ENCODE measurements at regions not wholly inside any gene's neighbourhood (a gene's known extent, or its start where the extent isn't known, plus 50 kb on each side); places are given as distances from the start of the nearest gene placed in this dataset.
A peak's percentile ranks its signal among the peaks of the same experiment; 100 is the strongest.
"Not testable (repeated sequence)": the region's sequence is repeated elsewhere in the genome, so short reads cannot be mapped to it uniquely, and the experiment has no call there.

GRCh38 chr17:45666046-45666600, 118.0 kb upstream of the CRHR1 start:
- in situ Hi-C loops (cut with HindIII; ENCODE audit: low pct_unique_long_range_greater_than_20kb, low sequenced_read_pairs), result no loop called here
- no peak for DNase-seq (ENCODE audit: low read depth, low spot score)

- in situ Hi-C loops (cut with HindIII; ENCODE audit: low pct_unique_long_range_greater_than_20kb, low sequenced_read_pairs), result no loop called here
- no peak for DNase-seq (ENCODE audit: low read depth, low spot score)
Observed at GRCh38 chr17:45666641-45667040, 117.5 kb upstream of the CRHR1 start.

GRCh38 chr17:45667591-45668171, 116.4 kb upstream of the CRHR1 start:
- in situ Hi-C loops (cut with HindIII; ENCODE audit: low pct_unique_long_range_greater_than_20kb, low sequenced_read_pairs), result no loop called here
- DNase-seq (ENCODE audit: low read depth, low spot score), result no peak

- in situ Hi-C loops (cut with HindIII; ENCODE audit: low pct_unique_long_range_greater_than_20kb, low sequenced_read_pairs), result no loop called here
Observed at GRCh38 chr17:45668316-45668715, 115.8 kb upstream of the CRHR1 start.

DNA sequence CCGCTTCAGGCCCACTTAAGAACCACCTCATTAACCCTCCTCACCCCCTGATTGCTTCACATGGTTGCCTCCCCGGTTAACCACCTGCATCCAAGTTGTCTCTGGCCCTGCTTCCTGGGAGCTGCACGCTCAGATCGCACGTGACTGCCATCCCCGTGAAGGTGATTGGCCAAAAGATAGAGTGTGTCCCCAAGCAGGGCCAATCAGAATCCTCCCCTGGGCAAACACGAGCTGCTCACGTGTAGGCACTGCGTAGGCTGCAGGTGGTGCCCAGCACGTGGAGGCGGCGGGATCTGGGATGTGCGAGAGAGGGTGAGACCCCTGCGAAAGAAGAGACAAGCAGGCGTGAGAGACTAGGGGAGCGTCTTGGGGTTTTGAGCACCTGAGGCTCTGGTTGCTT, 111.8 kb upstream of the CRHR1 start:
- no peak for DNase-seq (ENCODE audit: low read depth, low spot score)
- in situ Hi-C loops (cut with HindIII; ENCODE audit: low pct_unique_long_range_greater_than_20kb, low sequenced_read_pairs), result no loop called here

More at GRCh38 chr17:45668316-45668715, 115.8 kb upstream of the CRHR1 start:
- no peak for DNase-seq (ENCODE audit: low read depth, low spot score)

DNA sequence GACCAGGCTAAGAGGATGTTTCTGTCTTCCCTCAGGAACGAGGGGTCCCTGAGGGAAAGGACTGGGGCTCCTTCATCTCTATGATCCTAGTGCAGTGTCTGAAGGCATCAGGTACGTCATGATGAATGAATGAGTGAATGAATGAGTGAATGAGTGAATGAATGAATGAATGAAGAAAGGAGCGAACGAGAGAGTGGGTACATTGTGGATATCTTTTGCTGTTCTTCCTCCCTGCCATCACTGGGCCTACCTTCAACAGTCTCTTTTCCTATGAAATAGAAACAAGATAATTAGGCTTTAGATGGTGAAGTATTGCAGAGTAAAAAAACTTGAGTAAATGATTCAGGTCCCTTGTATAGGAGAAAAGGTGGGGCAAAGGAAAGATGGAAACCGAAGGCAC, 111.3 kb upstream of the CRHR1 start:
- in situ Hi-C loops (cut with HindIII; ENCODE audit: low pct_unique_long_range_greater_than_20kb, low sequenced_read_pairs), result no loop called here
- DNase-seq (ENCODE audit: low read depth, low spot score), result no peak

DNA sequence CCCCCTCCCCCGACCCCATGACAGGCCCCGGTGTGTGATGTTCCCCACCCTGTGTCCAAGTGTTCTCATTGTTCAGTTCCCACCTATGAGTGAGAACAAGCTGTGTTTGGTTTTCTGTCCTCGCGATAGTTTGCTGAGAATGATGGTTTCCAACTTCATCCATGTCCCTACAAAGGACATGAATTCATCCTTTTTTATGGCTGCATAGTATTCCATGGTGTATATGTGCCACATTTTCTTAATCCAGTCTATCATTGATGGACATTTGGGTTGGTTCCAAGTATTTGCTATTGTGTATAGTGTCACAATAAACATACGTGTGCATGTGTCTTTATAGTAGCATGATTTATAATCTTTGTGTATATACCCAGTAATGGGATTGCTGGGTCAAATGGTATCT, 110.4 kb upstream of the CRHR1 start:
- DNase-seq (ENCODE audit: low read depth, low spot score); in situ Hi-C loops (cut with HindIII; ENCODE audit: low pct_unique_long_range_greater_than_20kb, low sequenced_read_pairs): not testable (repeated sequence)

GRCh38 chr17:45675012-45675411, 109.1 kb upstream of the CRHR1 start:
- in situ Hi-C loops (cut with HindIII; ENCODE audit: low pct_unique_long_range_greater_than_20kb, low sequenced_read_pairs), result no loop called here
- no peak for DNase-seq (ENCODE audit: low read depth, low spot score)

DNA sequence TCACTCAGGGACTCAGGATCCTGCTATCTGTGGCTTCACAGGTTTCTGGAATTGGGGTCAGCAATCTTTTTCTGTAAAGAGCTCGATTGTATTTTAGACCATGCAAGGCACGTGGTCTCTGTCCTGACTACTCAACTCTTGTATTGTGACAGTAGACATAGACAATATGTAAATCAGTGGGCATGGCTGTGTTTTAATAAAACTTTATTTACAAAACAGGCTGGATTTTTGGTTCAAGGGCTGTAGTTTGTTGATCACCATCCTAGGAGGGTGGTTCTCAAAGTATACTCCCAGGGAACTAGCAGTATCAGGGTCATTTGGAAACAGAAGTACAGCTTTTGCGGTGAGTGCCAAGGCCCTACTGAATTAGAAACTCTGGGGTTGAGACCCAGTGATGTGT, 108.2 kb upstream of the CRHR1 start:
- in situ Hi-C loops (cut with HindIII; ENCODE audit: low pct_unique_long_range_greater_than_20kb, low sequenced_read_pairs), result no loop called here
- no peak for DNase-seq (ENCODE audit: low read depth, low spot score)

GRCh38 chr17:45676695-45677094, 107.4 kb upstream of the CRHR1 start:
- in situ Hi-C loops (cut with HindIII; ENCODE audit: low pct_unique_long_range_greater_than_20kb, low sequenced_read_pairs), result no loop called here
- DNase-seq (ENCODE audit: low read depth, low spot score), result no peak

DNA sequence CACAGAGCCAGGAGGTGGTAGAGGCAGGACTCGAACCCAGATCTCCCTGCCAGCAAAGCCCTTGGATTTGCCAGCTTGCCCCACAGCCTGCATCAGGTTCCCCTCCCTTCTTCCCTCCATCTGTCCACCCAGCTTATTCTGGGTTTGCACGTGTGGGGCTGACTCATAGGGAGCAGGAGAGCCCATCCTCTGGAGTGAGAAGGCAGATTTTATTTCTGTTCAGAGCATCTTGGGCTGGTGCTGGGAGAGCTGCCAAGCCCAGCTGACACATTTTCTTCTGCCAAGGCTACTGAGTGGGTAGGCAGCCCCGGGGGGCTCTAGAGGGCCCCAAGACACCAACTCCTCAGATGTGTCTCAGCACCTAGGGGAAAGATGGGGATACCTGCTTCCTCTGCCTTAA, 106.3 kb upstream of the CRHR1 start:
- in situ Hi-C loops (cut with HindIII; ENCODE audit: low pct_unique_long_range_greater_than_20kb, low sequenced_read_pairs), result no loop called here
- DNase-seq (ENCODE audit: low read depth, low spot score), result peak; percentile 51

- no peak for DNase-seq (ENCODE audit: low read depth, low spot score)
- in situ Hi-C loops (cut with HindIII; ENCODE audit: low pct_unique_long_range_greater_than_20kb, low sequenced_read_pairs), result no loop called here
Observed at GRCh38 chr17:45679426-45679825, 104.7 kb upstream of the CRHR1 start.

DNA sequence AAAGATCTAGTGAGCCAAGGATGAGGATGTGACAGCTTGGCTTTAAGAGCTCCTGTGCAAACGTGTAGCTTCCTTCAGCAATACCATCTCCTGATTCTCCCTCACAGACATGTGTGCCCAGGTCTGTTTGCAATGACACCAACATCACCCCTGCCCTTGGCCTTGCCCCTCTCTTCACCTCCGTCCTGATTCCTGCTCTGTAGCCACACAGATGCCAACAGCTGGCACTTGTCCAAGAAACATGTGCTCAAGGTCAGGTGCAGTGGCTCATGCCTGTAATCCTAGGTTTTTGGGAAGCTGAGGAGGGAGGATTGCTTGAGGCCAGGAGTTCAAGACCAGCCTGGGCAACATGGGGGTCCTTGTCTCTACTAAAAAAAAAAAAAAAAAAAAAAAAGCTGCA, 103.8 kb upstream of the CRHR1 start:
- in situ Hi-C loops (cut with HindIII; ENCODE audit: low pct_unique_long_range_greater_than_20kb, low sequenced_read_pairs), result no loop called here
- no peak for DNase-seq (ENCODE audit: low read depth, low spot score)

- in situ Hi-C loops (cut with HindIII; ENCODE audit: low pct_unique_long_range_greater_than_20kb, low sequenced_read_pairs), result no loop called here
- DNase-seq (ENCODE audit: low read depth, low spot score), result no peak
Observed at GRCh38 chr17:45681706-45682105, 102.4 kb upstream of the CRHR1 start.

DNA sequence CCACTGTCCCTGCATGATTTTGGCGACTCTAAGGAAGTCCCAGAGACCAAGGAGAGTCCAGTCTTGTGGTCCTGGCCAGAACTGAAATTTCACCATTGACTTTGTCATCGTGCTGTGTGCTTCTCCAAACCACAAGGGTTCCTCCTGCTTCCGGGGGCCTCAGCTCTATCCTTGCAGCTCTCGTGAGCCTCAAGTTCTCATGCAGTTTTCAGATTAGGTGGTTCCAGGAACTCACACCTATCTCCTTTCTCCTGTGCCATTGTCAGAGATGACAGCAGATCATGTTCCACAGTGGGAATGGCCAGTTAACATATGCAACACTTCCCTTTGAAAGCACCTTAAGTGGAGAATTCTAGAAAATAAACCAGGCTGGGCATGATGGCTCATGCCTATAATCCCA, 97.9 kb upstream of the CRHR1 start:
- no peak for DNase-seq (ENCODE audit: low read depth, low spot score)

DNA sequence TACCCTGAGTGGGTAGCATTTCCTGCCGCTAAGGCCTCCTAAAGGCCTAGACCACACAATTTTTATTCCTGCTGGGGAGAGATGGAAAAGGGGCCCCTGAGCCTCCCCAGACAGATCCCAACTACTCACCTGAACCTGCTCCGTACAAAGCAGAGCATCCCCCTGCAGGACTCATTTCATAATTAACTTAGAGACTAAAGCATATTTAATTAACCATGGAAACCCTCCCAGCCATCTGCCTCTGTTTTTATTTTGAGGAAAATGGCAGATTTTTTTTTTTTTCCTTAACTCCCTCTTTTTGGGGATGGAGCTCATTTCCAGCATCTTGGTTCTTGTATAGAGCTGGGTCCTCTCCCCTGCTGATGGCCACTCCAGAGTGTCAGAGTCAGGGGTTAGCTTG, 96.5 kb upstream of the CRHR1 start:
- DNase-seq (ENCODE audit: low read depth, low spot score), result no peak
- in situ Hi-C loops (cut with HindIII; ENCODE audit: low pct_unique_long_range_greater_than_20kb, low sequenced_read_pairs), result no loop called here

More for the DNA sequence above, 97.9 kb upstream of the CRHR1 start:
- in situ Hi-C loops (cut with HindIII; ENCODE audit: low pct_unique_long_range_greater_than_20kb, low sequenced_read_pairs), result no loop called here

GRCh38 chr17:45688353-45688752, 95.8 kb upstream of the CRHR1 start:
- in situ Hi-C loops (cut with HindIII; ENCODE audit: low pct_unique_long_range_greater_than_20kb, low sequenced_read_pairs), result no loop called here
- peak; percentile 88 for DNase-seq (ENCODE audit: low read depth, low spot score)

DNA sequence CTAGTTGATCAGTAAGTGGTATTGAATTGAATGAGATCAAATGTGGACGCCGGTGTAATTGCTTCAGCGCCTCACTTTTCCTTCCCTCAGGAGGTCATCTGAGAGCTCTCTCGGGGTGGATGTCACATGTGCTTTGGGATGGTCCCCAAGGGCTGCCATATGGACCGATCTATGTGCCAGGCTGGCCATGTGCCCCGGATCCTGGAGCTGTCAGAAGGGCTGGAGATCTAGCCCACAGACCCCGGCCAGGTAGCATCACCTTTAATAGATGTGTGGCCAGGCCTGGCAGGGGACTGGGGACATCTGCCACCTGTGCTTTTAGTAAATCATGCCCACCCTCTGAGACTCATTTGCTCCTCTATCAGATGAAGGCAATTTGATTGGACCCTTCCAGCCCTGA, 95.3 kb upstream of the CRHR1 start:
- in situ Hi-C loops (cut with HindIII; ENCODE audit: low pct_unique_long_range_greater_than_20kb, low sequenced_read_pairs), result no loop called here
- no peak for DNase-seq (ENCODE audit: low read depth, low spot score)

GRCh38 chr17:45689451-45689850, 94.7 kb upstream of the CRHR1 start:
- in situ Hi-C loops (cut with HindIII; ENCODE audit: low pct_unique_long_range_greater_than_20kb, low sequenced_read_pairs), result no loop called here
- no peak for DNase-seq (ENCODE audit: low read depth, low spot score)

Data from SK-MEL-5 (cell line).